ENCODE measurements at regions not wholly inside any gene's neighbourhood (a gene's known extent, or its start where the extent isn't known, plus 50 kb on each side); places are given as distances from the start of the nearest gene placed in this dataset.
"Not testable (repeated sequence)": the region's sequence is repeated elsewhere in the genome, so short reads cannot be mapped to it uniquely, and the experiment has no call there.

DNA sequence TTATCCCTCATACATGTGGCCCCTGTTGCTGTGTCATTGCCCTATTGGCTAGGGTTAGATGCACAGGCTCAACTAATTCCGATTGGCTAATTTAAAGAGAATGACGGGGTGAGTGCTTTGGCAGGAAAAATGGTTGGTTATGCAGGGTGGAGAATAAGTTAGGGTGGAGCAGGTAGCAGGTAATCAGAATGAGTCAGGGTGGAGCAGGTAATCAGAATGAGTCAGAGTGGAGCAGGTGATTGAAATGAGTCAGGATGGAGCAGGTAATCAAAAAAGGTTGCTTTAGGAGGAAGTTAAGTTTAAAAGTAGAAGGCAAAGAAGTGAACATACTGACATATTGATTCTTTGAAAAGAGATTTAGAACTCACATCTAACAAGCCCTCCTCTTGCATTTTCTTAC is 513.5 kb downstream of the EDEM1 start:
- not testable (repeated sequence) for DNase-seq

DNA sequence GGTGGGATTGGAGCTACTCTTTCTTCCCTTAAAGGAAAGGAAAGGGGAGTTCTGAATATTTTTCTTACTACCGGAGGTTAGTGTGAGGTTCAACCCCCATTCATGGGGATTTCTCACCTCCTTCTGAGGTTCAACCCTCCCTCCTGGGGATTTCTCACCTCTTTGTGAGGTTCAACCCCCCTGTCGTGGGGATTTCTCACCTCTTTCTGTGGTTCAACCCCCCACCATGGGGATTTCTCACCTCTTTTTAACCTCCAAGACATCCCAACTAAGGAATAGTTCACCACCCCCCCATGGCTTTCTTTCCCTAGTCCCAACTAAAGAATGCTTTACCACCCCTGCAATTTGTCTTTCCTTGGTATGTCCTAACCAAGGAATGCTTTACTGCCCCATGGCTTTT is 520.3 kb downstream of the EDEM1 start:
- DNase-seq = no peak

DNA sequence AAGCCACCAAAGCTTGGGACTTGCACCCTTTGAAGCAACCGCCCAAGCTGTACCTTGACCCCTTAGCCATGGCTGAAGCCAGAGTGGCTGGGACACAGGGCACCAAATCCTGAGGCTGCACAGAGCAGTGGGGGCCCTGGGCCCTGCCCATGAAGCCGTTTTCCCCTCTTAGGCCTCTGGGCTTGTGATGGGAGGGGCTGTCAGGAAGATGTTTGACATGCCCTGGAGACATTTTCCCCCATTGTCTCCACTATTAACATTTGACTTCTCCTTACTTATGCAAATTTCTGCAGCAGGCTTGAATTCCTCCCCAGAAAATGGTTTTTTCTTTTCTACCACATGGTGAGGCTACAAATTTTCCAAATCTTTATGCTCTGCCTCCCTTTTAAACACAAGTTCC is 522.2 kb downstream of the EDEM1 start:
- no peak for DNase-seq

DNA sequence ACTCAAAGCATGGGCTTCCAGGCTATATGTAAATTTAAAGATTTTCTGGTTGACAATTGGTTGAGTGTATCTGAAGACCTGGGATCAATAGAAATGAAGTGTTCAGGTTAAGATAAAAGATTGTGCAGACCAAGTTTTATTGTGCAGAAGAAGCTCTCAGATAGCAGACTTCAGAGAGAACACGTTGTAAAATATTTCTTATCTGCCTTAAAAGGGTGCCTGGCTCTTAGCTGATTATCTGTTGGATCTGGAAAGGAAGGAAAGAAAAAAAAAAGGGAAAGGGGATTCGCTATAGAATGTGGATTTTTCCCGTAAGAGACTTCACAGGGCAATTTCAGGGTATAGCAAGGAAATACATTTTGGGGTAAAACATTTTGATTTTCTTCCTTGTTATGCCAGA is 523.2 kb downstream of the EDEM1 start:
- DNase-seq = no peak

GRCh38 chr3:5717254-5717653 is 529.7 kb downstream of the EDEM1 start:
- no peak for DNase-seq

GRCh38 chr3:5719668-5720067 is 532.2 kb downstream of the EDEM1 start:
- not testable (repeated sequence) for DNase-seq

DNA sequence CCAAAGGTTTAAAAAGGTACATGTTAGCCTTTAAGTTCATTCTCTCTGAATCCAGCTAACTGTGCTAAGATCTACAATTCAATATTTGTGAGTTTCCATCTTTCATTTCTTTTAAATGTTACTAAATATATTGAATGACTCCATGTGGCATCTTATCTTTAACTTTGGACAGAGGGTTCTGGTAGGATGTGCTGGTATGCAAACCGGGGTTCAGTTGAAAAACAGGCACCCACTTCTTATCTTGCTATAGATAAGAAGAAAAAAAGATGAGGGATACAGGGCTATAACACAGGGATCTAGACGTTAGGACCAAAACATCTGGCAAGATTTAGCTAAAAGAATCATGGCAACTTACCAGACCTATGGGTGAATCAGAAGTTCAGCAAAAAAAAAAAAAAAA is 538.3 kb downstream of the EDEM1 start:
- DNase-seq = no peak

DNA sequence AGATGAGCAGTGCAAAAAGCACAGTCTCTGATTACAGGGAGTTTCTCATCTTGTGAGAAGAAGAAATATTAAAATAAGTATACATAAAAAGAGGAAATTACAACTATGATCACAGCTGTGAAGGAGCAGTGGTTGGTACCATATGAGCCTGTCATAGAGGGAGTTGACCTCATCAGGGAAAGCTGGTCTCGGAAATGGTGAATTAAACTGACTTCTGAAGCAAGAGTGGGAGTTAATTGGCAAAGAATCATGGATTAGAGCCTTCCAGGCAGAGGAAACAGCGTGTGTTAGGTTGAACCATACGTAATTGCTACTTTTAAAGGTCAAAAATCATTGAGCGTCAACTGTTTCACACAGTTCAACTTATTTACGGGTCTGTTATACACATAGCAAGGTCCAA is 539.1 kb downstream of the EDEM1 start:
- DNase-seq = no peak

DNA sequence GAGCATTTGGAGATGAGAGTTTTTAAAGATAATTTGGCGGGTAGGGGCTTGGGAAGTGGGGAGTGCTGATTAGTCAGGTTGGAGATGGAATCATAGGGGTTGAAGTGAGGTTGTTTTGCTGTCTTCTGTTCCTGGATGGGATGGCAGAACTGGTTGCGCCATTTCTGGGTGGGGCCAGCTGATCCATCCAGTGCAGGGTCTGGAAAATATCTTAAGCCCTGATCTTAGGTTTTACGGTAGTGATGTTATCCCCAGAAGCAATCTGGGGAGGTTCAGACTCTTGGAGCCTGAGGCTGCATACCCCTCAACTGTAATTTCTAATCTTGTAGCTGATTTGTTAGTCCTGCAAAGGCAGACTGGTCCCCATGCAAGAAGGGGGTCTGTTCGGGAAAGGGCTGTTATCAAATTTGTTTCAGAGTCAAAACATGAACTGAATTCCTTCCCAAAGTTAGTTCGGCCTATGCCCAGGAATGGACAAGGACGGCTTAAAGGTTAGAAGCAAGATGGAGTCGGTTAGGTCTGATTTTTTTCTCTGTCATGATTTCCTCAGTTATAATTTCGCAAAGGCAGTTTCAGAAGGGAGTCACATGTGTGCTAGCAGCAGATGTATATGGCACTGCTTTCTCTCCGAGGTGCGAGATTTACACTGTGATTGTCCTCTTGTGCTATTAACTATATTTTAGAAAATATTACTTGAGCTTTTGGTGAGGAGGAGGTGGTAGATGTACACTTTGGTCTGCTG is 540.4 kb downstream of the EDEM1 start:
- no peak for DNase-seq

DNA sequence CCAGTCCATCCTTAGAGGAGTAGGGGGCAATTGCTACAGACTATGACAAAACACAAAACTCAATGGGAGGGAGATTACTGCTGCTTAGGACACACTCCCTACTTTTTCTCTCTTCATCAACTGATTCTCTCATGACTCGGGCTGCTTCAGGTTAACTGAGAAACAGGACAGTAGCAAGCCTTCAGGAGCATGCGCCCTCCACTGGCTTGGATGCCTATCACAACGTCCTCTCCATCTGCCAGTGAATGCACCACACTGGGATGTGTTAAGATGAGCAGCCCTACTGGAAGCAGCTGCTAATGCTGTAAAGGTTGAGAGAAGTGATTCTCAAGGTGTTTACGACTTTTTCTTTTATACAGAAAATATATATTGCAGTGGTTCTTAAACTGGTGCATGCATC is 542.3 kb downstream of the EDEM1 start:
- no peak for DNase-seq

- DNase-seq = no peak
Measured at GRCh38 chr3:5731100-5731499, 543.6 kb downstream of the EDEM1 start.

DNA sequence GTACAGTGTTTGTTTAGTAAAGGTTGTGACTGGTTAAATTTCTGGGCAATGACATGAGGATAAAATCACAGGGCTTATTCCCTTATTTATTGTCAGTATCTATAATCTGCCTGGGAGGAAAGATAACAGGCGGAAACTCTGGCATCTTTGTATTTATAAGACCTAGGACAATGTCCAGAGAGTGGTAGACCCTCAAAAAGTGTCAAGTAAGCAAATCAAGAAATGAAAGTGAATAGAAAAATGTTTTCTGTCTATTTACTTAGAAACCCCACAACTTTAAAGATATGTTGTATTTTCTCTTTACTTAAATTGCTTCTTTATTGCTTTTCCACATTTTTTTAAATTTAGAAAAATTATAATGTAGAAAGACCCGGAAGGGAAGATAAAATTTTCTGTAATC is 544.6 kb downstream of the EDEM1 start:
- DNase-seq = no peak

- no peak for DNase-seq
Measured at GRCh38 chr3:5733995-5734394, 546.5 kb downstream of the EDEM1 start.

- DNase-seq = no peak
Measured at GRCh38 chr3:5735896-5736295, 548.4 kb downstream of the EDEM1 start.

- DNase-seq = no peak
Measured at GRCh38 chr3:5739299-5739935, 551.9 kb downstream of the EDEM1 start.

DNA sequence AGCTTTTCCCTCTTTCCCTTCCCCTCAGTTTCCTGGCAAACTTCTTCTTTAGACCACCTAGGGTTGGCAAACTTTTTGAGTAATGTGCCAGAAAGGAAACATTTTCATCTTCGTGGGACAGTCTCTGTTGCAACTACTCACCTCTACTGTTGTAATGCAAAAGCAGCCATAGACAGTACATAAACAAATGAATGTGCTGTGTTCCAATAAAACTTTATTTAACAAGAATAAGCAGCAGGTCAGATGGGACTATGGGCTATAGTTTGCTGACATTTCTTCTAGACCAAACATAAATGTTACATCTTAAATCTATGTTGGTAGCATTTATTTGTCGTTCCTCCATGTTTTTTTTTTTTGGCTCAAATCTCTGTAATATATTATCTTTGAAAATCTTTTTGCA is 552.4 kb downstream of the EDEM1 start:
- DNase-seq = no peak

GRCh38 chr3:5741017-5741416 is 553.5 kb downstream of the EDEM1 start:
- DNase-seq = no peak

DNA sequence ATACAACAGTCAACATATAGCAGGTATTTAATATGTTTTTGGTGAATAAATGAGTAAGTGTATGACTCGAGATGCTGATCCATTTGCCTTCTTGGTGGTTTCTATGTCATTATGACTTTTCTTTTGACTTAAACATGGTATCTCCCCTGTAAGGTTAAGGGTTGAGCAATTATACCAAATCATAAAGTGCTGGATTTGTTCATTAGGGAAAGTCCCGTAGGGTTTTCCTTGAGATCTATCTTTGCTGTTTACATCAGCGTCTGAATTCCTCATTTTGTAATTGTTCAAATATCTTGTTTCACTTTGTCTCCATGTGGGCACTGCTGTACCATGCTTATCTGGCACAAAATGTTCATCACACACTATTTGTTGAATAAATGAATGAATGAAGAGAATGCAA is 562.6 kb downstream of the EDEM1 start:
- no peak for DNase-seq

DNA sequence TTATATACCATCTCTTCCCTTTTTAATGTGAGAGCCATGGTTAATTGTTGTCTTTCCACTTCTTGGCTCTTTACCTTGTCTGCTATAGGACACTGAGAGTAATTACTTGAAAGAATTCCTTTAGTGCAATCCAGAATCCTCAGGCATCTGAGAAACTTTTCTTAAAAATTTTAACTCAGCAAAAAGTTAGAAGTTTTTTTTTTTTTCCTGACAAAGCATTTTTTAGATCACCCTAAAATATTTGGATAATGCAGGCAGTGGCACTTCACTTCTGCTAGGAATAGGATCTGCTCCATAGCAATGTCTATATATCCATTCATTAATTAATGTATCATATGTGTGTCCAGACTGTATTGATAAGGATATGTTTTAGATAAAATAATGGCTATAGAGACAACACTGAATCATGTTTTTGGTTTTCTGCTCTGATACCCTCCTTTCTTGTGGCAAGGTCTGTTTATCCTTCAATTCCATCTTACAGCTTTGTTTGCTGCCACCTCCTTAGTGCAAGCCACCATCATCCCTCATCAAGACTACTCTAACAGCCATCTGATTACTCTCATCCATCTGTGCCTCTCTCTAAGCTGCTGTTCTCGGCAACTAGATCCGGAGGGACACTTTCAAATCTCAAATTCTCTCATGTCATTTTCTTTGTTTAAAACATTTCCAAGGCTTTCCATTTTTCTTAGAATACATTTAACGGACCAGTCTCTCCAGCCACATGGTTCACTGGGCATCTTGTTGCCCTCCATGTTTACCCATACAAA is 563.5 kb downstream of the EDEM1 start:
- DNase-seq = no peak

GRCh38 chr3:5754602-5755001 is 567.1 kb downstream of the EDEM1 start:
- no peak for DNase-seq

GRCh38 chr3:5756443-5756842 is 568.9 kb downstream of the EDEM1 start:
- no peak for DNase-seq

DNA sequence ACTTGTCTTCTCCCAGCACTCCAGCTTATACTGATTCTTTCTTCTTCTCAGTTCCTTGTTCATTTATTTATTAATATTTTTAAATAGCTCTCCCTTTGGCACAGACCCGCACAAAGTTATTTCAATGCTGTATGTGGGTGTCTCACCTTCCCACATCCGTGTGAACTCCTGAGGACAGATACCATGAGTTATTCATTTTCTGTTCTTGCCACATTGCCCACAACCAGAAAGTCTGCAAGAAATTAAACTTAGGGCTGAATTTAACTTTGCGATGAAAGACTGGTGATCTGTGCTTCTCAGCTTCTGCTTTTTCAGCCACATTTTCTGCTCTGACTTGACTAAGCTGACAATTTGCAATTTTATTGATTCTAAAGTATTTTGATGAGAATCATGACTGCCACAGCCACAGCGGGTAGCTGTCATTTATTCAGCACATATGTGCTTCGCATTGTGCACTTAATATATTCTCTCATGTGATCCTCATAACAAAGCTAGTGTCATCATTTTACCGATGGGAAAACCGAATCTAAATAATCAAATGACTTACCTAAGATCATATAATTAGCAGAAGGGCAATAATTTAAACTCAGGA is 569.8 kb downstream of the EDEM1 start:
- no peak for DNase-seq

- DNase-seq = no peak
Measured at GRCh38 chr3:5758699-5759098, 571.2 kb downstream of the EDEM1 start.

- no peak for DNase-seq
Measured at GRCh38 chr3:5762506-5762905, 575.0 kb downstream of the EDEM1 start.
